H1 (cell line): ENCODE measurements at regions not wholly inside any gene's neighbourhood (a gene's known extent, or its start where the extent isn't known, plus 50 kb on each side); places are given as distances from the start of the nearest gene placed in this dataset.

Experiments
- KDM1A ChIP-seq: fragments of 200-600, 300-600 bp; sonication (generic); IDR thresholded peaks from 2 replicates; pipeline ENCODE4 v1.7.1; 2016; ENCODE audit warnings: mild to moderate bottlenecking, low read length, borderline replicate concordance
- KDM5A ChIP-seq: fragments of 200-600 bp; IDR thresholded peaks from 2 replicates; pipeline ENCODE4 v1.7.1; 2012; ENCODE audit warnings: mild to moderate bottlenecking, low read length, inconsistent platforms, mixed read lengths
- POU5F1 ChIP-seq: IDR thresholded peaks from 2 replicates; pipeline ENCODE4 v1.6.1; 2011; ENCODE audit warnings: low read depth, mild to moderate bottlenecking, low read length, moderate library complexity
- RXRA ChIP-seq: IDR thresholded peaks from 2 replicates; pipeline ENCODE4 v1.6.1; 2011; ENCODE audit warnings: low read depth, mild to moderate bottlenecking, low read length, moderate library complexity; ENCODE audit not compliant: insufficient read depth
- SRF ChIP-seq: IDR thresholded peaks from 2 replicates; pipeline ENCODE4 v1.6.1; 2011; ENCODE audit warnings: mild to moderate bottlenecking, low read depth, low read length, moderate library complexity
- YY1 ChIP-seq: IDR thresholded peaks from 2 replicates; pipeline ENCODE4 v1.6.1; 2011; ENCODE audit warnings: low read depth, mild to moderate bottlenecking, low read length
- TF ChIP-seq, protein P1 (sequence below), 3 experiments: IDR thresholded peaks; 1 replicate in 2 of 3; 2 replicates in 1 of 3; pipeline versions ENCODE4 v1.5.1 to v1.6.1; 2011; ENCODE audit warnings: low read length in 3 of 3, mild to moderate bottlenecking in 3 of 3, inconsistent platforms in 2 of 3, low read depth in 1 of 3, moderate library complexity in 1 of 3; ENCODE audit not compliant: insufficient read depth in 1 of 3; ENCODE audit errors: control extremely low read depth in 1 of 3

DNA sequence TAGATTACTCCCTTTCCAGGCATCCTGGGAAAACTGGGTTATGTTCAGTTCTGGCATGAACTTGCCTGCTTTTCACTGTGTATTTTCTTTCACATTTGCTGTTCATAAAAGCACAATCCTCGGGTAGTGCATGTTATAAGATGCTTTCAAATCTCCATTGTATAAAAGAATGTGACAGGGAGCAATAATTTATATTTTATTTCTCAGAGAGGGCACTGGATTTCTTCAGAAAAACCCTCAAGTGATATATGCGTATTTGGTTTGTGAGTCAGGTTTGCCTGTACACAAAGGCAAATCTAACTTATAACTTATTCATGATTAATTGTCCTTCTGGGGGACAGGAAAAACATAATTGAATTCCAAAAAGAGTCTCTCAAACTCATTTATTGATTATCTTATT, 440.7 kb upstream of the MMADHC start (continued):
- no peak for TF ChIP-seq RXRA
- no peak for TF ChIP-seq YY1
- TF ChIP-seq KDM1A, result no peak
- no peak for TF ChIP-seq POU5F1
- TF ChIP-seq, protein P1, sequence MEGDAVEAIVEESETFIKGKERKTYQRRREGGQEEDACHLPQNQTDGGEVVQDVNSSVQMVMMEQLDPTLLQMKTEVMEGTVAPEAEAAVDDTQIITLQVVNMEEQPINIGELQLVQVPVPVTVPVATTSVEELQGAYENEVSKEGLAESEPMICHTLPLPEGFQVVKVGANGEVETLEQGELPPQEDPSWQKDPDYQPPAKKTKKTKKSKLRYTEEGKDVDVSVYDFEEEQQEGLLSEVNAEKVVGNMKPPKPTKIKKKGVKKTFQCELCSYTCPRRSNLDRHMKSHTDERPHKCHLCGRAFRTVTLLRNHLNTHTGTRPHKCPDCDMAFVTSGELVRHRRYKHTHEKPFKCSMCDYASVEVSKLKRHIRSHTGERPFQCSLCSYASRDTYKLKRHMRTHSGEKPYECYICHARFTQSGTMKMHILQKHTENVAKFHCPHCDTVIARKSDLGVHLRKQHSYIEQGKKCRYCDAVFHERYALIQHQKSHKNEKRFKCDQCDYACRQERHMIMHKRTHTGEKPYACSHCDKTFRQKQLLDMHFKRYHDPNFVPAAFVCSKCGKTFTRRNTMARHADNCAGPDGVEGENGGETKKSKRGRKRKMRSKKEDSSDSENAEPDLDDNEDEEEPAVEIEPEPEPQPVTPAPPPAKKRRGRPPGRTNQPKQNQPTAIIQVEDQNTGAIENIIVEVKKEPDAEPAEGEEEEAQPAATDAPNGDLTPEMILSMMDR (IDR thresholded peaks at IDR 0.05; ENCODE audit: control extremely low read depth in 1 of 3, insufficient read depth in 1 of 3, low read depth in 1 of 3, low read length in 3 of 3), result no peak
- no peak for TF ChIP-seq KDM5A
- TF ChIP-seq SRF, result no peak
